Breast epithelium (tissue), 4 donors: ENCODE measurements at regions not wholly inside any gene's neighbourhood (a gene's known extent, or its start where the extent isn't known, plus 50 kb on each side); places are given as distances from the start of the nearest gene placed in this dataset.
"Not testable (repeated sequence)": the region's sequence is repeated elsewhere in the genome, so short reads cannot be mapped to it uniquely, and the experiment has no call there.

Source experiments
- DNase-seq, 2 donors: peaks; one replicate each; pipeline ENCODE4 v3.0.0-alpha.2; 2019; ENCODE audit warnings: low spot score in 2 of 2
- H3K27ac ChIP-seq, 2 donors: fragments of 200-600 bp; sonication (generic) in 1 of 2; one replicate each; pipeline ENCODE4 v1.5.1; 2016 to 2019; ENCODE audit warnings: mild to moderate bottlenecking in 1 of 2
- H3K27me3 ChIP-seq, 2 donors: fragments of 200-600 bp; sonication (generic) in 1 of 2; one replicate each; pipeline versions ENCODE4 v1.5.1 to v1.6.0; 2017 to 2019; ENCODE audit warnings: control low read depth in 1 of 2, mild to moderate bottlenecking in 1 of 2
- H3K36me3 ChIP-seq: fragments of 200-600 bp; one replicate; pipeline ENCODE4 v1.5.1; 2019
- H3K4me1 ChIP-seq, 2 donors: fragments of 200-600 bp; sonication (generic); one replicate each; pipeline ENCODE4 v1.5.1; 2016 to 2019; ENCODE audit warnings: control low read depth in 1 of 2
- H3K4me3 ChIP-seq, 3 donors: fragments of 200-600 bp; sonication (generic); 1 replicate in 2 of 3; 2 replicates in 1 of 3; pipeline ENCODE4 v1.5.1; 2016 to 2019; ENCODE audit warnings: mild to moderate bottlenecking in 3 of 3, moderate library complexity in 2 of 3
- H3K9me3 ChIP-seq, 2 donors: fragments of 200-600 bp; sonication (generic) in 1 of 2; one replicate each; pipeline ENCODE4 v1.5.1; 2016 to 2019; ENCODE audit warnings: control low read depth in 1 of 2
- CTCF ChIP-seq, 3 donors: fragments of 450-650 bp; IDR thresholded peaks; one replicate each; pipeline ENCODE4 v1.5.1; 2016 to 2017; ENCODE audit warnings: antibody characterized with exemption in 3 of 3, mild to moderate bottlenecking in 3 of 3, moderate library complexity in 3 of 3
- POLR2A ChIP-seq: fragments of 450-650 bp; IDR thresholded peaks from one replicate; pipeline ENCODE4 v1.6.1; 2016; ENCODE audit warnings: antibody characterized with exemption, mild to moderate bottlenecking, moderate library complexity
- POLR2AphosphoS5 ChIP-seq, 3 donors: sonication (generic); formaldehyde crosslinking; IDR thresholded peaks; one replicate each; pipeline ENCODE4 v1.6.1; 2017; ENCODE audit warnings: antibody characterized with exemption in 3 of 3
- intact Hi-C: fragments of 100-400 bp; cut with DNase I; formaldehyde crosslinking; loops from one replicate; pipeline ENCODE4 v1.15.1; 2023; ENCODE audit warnings: low total_unique reads

- H3K4me3 ChIP-seq: no peak overlapping the region
- no peaks in the 10 kb centered on the region for H3K9me3 ChIP-seq
- H3K36me3 ChIP-seq: no peaks in the 10 kb centered on the region
- H3K4me1 ChIP-seq: no peaks in the 10 kb centered on the region
- no peak overlapping the region for H3K27ac ChIP-seq
- intact Hi-C loops: no loop called here
- TF ChIP-seq CTCF (IDR thresholded peaks at IDR 0.05) (no peak), POLR2AphosphoS5 (IDR thresholded peaks at IDR 0.05) (no peak), POLR2A (no peak)
- no peaks in the 10 kb centered on the region for H3K27me3 ChIP-seq
- no peak for DNase-seq
Measured at GRCh38 chr1:227417756-227418480, 99.6 kb upstream of the CDC42BPA start.

DNA sequence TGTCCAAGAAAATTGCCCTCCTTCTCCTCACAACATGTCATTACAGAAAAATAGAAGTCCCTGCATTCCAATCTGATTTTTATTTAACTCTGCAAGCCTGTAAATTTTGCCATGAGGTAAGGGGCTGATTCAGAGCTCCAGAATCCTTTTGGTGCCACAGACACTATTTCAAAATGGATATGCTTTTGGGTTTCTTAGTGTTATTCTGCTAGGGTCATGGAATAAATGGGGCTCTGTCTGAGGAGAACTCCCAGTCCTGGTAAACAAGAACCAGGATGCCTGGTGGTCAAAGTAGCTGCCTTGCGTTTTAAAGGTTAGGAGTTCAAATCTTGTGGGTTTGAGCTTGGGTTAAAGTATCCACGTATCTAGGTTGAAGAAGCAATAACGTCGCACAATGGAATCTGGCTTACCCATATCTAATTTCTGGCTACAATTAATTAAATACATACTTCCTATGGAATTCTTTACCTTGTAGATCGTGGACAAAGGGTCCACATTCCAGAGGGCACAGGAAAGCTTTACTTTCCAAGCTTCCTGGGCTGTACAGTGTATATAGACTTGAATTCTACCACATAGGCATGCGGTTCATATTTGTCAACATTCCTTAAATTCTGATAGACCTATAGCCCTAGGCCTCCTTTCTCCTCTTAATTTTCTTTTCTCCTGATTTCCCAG, 98.0 kb upstream of the CDC42BPA start:
- Histone ChIP-seq H3K9me3 (no peaks in the 10 kb centered on the region), H3K27me3 (no peaks in the 10 kb centered on the region), H3K36me3 (no peaks in the 10 kb centered on the region), H3K4me1 (no peaks in the 10 kb centered on the region), H3K4me3 (no peak overlapping the region), H3K27ac (no peak overlapping the region)
- no peak for DNase-seq
- TF ChIP-seq POLR2A (no peak), CTCF (IDR thresholded peaks at IDR 0.05) (no peak), POLR2AphosphoS5 (IDR thresholded peaks at IDR 0.05) (no peak)
- intact Hi-C loops: no loop called here

DNA sequence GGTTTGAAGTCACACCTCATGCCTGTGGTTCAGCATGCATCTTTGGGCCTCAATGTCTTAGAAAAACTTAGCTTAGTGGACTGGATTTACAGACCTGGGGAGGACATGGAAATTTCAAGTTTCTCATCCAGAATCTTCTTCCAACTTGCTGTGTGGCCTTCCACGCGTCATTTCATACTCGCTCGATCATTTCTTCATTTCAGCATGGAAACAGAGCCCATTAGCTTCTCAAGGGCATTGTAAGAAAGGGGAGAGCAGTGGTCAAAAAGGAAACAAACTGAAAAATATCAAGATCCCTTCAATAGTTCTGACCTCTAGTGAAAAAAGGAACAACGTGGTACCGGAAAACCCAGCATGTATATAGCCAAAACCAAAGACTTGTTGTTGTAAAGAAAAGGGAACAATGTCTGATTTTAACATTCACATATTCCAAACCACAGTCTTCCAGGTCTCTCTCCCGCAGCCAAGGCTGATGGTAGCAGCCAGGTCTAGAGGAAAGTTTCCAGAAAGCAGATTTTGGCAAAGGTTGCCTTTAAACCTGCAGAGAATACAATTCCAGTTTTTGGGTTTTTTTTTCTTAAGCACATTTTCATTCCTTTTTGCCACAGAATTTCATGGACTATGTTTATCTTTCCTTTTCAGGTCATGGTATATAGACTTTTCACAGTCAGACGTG, 97.0 kb upstream of the CDC42BPA start:
- H3K27ac ChIP-seq: no peak overlapping the region
- H3K4me1 ChIP-seq: no peaks in the 10 kb centered on the region
- intact Hi-C loops: no loop called here
- no peaks in the 10 kb centered on the region for H3K27me3 ChIP-seq
- H3K4me3 ChIP-seq: no peak overlapping the region
- no peak for DNase-seq
- TF ChIP-seq POLR2AphosphoS5 (IDR thresholded peaks at IDR 0.05): no peak
- TF ChIP-seq POLR2A: no peak
- no peak for TF ChIP-seq CTCF (IDR thresholded peaks at IDR 0.05)
- no peaks in the 10 kb centered on the region for H3K36me3 ChIP-seq
- no peaks in the 10 kb centered on the region for H3K9me3 ChIP-seq

DNA sequence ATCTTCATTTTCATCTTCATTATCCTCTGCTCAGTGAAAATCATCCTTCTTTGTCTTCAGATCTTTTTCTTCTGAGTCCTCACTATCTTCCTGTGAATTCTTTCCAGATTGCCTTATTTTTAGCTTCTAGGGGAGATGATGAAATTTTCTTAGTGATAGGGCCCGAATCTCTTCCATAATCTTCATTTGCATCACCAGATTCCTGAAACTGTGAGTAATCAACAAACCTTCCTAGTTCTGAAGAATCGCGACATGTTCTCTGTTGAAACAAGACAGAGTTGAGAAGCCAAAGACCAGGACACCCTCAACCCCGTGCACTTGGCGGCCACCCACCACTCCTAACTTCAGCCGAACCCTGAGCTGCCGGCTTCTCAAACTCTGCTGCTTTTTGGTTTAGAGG, 92.8 kb upstream of the CDC42BPA start:
- intact Hi-C loops: no loop called here
- Histone ChIP-seq H3K36me3 (no peaks in the 10 kb centered on the region), H3K4me1 (no peaks in the 10 kb centered on the region), H3K27me3 (no peaks in the 10 kb centered on the region), H3K27ac (no peak overlapping the region), H3K4me3 (no peak overlapping the region), H3K9me3 (no peaks in the 10 kb centered on the region)
- DNase-seq: no peak
- no peak for TF ChIP-seq POLR2A
- TF ChIP-seq CTCF (IDR thresholded peaks at IDR 0.05): no peak
- TF ChIP-seq POLR2AphosphoS5 (IDR thresholded peaks at IDR 0.05): no peak

DNA sequence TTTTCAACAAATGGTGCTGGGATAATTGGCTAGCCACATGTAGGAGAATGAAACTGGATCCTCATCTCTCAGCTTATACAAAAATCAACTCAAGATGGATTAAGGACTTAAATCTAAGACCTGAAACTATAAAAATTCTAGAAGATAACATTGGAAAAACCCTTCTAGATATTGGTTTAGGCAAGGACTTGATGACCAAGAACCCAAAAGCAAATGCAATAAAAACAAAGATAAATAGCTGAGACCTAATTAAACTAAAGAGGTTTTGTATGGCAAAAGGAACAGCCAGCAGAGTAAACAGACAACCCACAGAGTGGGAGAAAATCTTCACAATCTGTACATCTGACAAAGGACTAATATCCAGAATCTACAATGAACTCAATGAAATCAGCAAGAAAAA, 88.0 kb upstream of the CDC42BPA start:
- intact Hi-C loops, H3K36me3 ChIP-seq, H3K27me3 ChIP-seq, H3K4me3 ChIP-seq, DNase-seq, H3K9me3 ChIP-seq, H3K4me1 ChIP-seq, H3K27ac ChIP-seq: not testable (repeated sequence)
